GM13976 (cell line): ENCODE measurements at regions not wholly inside any gene's neighbourhood (a gene's known extent, or its start where the extent isn't known, plus 50 kb on each side); places are given as distances from the start of the nearest gene placed in this dataset.

Source experiments
- DNase-seq: peaks from one replicate; pipeline ENCODE4 v3.0.0; 2012; ENCODE audit warnings: low spot score
- in situ Hi-C: fragments of 300-500 bp; cut with MboI; formaldehyde crosslinking; loops from one replicate; pipeline ENCODE4 v1.12.0; 2022; ENCODE audit warnings: low sequenced_read_pairs, mixed read lengths, inconsistent platforms; ENCODE audit not compliant: unreplicated experiment
- TF ChIP-seq, protein P1 (sequence below): IDR thresholded peaks from 2 replicates; pipeline ENCODE4 v1.5.1; 2012; ENCODE audit warnings: borderline replicate concordance, mild to moderate bottlenecking; ENCODE audit not compliant: insufficient read depth; ENCODE audit errors: extremely low read depth, missing control alignments, control extremely low read depth

DNA sequence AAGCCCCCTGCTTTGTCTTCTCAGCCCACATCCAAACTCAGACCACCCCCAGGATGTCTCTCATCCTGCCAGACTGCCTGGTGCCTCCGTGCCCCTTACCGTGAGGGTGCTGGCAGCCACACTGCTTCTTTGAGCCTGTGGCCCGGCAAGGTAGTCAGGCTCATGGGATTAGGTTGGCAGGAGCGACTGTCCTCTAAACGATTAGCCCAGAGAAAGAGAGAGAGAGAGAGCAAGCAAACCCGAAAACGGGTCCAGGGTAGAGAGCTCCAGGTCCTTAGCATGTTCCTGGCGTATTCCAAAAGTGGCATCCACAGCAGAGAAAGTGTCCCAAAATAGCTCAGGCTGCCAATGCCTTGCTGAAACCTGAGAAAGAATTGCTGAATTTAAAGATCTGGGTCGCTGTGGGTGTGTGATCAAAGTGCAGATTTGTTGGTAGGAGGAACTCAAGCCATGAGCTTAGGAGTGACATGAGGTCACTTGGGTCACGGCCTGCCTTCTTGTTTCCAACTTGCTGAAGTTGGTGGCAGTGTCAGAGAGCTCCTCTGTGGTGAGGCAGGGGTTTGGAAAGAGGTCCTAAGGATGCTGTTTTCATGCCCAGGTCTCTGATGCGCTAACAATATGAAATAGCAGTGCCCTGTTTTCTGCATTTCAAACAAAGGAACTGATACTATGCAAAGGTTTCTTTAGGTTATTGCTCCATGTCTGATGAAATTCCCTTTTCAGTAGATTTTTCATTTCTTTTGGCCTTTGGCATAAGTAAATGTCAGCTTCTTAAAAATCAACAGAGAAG, 81.6 kb downstream of the RTL9 start:
- TF ChIP-seq, protein P1, sequence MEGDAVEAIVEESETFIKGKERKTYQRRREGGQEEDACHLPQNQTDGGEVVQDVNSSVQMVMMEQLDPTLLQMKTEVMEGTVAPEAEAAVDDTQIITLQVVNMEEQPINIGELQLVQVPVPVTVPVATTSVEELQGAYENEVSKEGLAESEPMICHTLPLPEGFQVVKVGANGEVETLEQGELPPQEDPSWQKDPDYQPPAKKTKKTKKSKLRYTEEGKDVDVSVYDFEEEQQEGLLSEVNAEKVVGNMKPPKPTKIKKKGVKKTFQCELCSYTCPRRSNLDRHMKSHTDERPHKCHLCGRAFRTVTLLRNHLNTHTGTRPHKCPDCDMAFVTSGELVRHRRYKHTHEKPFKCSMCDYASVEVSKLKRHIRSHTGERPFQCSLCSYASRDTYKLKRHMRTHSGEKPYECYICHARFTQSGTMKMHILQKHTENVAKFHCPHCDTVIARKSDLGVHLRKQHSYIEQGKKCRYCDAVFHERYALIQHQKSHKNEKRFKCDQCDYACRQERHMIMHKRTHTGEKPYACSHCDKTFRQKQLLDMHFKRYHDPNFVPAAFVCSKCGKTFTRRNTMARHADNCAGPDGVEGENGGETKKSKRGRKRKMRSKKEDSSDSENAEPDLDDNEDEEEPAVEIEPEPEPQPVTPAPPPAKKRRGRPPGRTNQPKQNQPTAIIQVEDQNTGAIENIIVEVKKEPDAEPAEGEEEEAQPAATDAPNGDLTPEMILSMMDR: no peak
- no peak for DNase-seq
- in situ Hi-C loops: loop anchor here (10.0 kb wide), 1 partner anchor 415 kb away; no protein-coding TSS in a partner anchor

DNA sequence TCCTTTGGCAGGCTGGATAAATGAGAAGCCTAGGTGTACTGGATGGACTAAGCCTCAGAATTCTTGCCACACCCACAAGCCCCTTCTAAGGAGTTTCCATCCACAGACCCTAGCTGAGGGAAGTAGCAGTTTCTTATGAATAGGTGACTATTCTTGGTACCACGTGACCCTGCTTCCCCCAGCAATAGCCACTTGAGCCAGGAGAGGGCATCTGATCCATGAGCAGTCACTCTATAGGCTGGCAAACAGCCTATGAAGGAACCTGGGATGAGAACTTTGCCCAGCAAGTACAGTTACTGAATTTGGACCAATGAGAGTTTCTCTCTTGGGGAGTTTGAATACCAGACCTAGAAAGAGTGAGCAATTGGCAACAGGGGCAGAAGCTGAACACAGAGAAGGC, 84.0 kb downstream of the RTL9 start:
- TF ChIP-seq, protein P1: no peak
- peak; percentile 13 for DNase-seq
- in situ Hi-C loops: loop anchor here (10.0 kb wide), 1 partner anchor 412 kb away; no protein-coding TSS in a partner anchor

GRCh38 chrX:110444996-110445395, 86.3 kb downstream of the RTL9 start:
- in situ Hi-C loops: loop anchor here (10.0 kb wide), 1 partner anchor 410 kb away; no protein-coding TSS in a partner anchor
- DNase-seq: no peak
- TF ChIP-seq, protein P1: no peak

DNA sequence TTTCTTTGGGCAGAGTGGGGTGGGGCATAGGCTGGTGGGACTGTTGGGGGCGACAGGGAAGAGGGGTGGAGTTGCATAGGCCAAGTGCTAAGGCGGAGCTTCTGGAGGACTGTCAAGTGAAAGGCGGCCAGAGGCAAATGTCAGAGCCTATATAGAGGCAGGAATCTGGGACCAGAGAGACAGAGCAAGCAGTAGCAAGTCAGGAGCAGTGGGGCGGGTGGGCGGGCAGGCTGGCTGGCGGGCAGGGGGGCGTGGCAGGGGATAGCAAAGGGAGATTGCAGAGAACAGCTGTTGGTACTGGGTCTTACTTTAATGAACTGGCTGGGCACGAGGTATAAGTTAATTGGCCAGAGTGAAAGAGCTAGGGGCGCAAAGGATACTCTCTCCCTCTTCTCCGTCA, 89.8 kb downstream of the RTL9 start:
- no peak for DNase-seq
- TF ChIP-seq, protein P1: no peak
- in situ Hi-C loops: loop anchor here (10.0 kb wide), 1 partner anchor 406 kb away; no protein-coding TSS in a partner anchor

DNA sequence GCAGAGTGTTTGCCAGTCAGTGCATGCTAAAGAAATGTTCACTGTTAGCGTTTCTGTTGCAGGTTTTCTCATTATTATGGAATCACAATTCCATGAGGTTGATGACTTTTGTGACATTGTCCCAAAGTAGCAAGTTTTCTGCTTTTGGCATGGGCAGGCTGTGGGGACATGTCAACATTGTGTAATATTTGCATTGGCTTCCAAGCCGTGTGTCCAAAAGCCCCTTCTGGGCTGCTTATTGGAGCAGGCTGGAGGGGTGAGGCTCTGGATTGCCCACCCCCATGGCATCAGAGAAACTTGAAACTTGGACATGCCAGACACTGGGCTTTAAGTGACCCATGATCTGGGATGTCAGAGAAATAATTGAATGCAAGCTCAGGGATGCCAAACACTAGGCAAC, 90.7 kb downstream of the RTL9 start:
- in situ Hi-C loops: loop anchor here (10.0 kb wide), 1 partner anchor 405 kb away; no protein-coding TSS in a partner anchor
- TF ChIP-seq, protein P1: no peak
- DNase-seq: no peak

- peak; percentile 65 for DNase-seq
- TF ChIP-seq, protein P1: peak; percentile 73
- in situ Hi-C loops: no loop called here
These were observed 91.4 kb downstream of the RTL9 start for GRCh38 chrX:110450050-110450449.
